Activated naive CD4-positive, alpha-beta T cell treated with Interleukin-2 at 50 U/mL for 16 hours (primary cell): ENCODE measurements at regions not wholly inside any gene's neighbourhood (a gene's known extent, or its start where the extent isn't known, plus 50 kb on each side); places are given as distances from the start of the nearest gene placed in this dataset.

Source experiments
- DNase-seq: peaks from one replicate; pipeline ENCODE4 v3.0.0-alpha.2; 2020

DNA sequence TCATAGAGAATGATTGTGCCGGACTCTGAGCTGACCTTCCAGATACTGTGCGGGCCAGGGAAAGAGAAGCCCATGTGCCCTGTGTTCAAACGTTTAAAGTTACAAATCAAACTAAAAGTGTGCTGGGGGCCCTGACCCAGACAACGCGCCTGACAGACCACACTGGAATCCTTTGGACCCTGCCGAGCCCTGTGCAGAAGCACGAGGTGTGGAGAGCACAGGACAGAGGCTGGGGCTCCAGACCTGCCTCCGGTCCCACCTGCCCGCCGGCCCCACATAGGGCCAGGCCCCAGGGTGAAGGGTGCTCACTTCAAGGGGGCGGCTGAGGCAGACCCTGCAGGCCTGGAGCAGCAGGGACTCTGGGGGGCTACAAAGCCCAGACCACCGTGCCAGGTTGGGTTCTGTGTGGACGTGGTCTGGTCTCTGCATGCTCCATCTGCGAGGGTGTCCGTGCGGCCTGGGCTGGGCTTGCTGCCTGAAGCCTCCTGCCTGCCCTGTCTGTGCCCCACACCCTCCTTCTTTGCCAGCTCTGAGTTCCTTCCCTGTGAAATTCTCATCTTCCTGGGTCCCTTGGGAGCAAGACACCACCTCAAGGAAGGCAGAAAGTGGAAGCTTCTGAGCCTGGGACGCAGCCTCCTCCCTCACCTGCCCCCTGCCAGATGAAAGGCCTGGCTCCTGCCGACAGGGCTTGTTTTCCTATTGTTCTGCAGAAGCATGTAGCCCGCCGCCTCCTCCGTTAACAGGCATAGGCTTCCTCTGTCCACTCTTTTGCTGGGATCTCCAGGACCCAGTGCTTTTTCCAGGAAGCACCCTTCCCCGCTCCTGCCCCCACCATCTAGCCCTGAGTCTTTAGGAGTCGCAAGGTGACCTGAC is 186.2 kb downstream of the ERMARD start:
- no peak for DNase-seq

DNA sequence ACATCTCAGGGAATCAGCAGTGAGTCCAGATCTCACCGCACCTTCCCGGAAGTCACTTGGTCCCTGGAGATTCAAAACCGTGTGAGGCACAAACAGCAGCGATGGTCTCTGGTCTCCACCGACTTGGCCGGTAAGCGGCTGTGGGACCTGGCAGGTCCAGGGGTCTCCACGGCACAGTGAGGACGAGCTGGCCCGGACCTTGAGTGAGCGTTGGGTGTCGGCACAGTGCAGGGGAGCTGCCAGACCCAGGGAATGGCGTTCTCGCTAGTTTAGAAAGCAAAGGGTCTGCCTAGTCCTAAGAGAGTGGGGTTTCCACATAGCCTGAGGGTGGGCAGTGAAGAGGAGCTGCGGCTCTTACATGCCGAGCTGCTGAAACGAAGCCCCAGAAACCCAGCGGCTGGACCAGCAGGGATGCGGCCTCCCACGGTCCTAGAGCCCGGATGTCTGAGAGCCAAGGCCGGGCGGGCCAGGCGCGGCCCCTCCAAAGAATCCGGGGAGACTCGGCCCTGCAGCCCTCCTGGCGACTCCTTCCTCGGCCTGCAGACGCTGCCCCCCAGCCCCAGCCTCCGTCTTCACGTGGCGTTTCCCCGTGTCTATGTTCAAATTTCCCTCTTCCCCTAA is 185.0 kb downstream of the ERMARD start:
- no peak for DNase-seq

DNA sequence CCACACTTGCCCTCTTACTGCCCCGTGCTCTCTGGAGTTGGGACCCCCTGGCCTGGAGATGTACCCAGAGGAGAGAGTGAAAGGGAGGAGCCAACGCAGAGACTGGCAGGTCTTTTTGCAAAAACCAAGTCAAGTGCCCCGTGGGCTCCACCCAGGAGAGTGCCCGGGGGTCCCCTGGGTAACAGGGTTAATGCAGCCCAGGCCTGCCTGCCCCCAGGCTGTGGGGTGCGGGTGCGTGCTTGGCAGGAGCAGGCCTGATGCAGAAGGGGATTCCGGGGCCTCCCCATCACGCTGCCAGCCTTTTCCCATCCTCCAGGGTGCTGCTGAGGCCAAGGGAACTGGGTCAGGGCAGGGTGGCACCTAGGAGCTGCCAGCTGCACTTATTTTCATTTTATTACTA is 184.4 kb downstream of the ERMARD start:
- no peak for DNase-seq

DNA sequence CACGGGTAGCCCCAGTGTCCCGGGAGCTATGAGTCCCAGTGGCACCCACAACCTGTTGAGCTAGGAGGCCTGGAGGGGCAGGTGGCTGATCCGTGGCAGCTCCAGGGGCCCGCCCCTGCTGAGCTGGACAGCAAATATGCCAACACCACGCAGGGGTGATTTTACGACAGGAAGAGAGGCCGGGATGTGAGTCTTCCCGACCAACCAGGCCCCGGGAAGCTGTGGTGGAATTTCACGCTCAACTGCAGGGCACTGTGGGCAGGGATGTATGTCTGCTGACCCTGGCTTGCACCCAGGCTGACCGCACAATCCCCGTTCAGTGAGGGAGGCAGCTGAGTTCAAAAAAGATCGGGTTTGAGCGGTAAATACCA is 183.9 kb downstream of the ERMARD start:
- no peak for DNase-seq

DNA sequence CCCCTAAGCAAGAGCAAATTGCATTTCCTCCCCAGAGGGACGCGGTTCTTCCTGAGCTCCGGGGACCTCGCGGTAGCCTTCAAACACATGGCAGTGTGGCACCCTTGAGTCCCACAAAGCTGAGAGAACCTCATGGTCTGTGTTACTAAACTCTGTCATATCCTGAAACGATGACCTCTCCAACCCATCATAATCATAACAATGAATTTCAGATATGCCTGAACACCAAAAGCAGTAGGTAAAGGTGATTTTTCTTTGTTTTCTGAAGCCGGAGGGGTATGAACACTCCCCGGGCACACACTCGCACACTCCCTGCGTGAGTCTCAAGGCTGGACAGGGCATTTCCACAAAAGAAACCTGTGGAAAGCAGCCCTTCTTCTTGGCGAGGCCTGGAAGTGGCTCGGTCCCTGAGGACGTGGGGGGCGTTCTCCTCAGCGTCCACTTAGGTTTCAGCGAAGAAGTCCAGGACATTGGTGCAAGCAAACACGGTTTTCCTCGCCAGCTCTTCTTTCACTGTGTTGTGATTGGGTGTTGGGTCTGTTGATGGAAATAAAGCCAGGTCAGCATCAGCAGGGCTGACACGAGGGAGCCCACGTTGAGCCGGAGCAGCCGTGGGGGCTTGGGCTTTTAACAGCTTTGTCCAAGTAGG is 183.4 kb downstream of the ERMARD start:
- DNase-seq = no peak

DNA sequence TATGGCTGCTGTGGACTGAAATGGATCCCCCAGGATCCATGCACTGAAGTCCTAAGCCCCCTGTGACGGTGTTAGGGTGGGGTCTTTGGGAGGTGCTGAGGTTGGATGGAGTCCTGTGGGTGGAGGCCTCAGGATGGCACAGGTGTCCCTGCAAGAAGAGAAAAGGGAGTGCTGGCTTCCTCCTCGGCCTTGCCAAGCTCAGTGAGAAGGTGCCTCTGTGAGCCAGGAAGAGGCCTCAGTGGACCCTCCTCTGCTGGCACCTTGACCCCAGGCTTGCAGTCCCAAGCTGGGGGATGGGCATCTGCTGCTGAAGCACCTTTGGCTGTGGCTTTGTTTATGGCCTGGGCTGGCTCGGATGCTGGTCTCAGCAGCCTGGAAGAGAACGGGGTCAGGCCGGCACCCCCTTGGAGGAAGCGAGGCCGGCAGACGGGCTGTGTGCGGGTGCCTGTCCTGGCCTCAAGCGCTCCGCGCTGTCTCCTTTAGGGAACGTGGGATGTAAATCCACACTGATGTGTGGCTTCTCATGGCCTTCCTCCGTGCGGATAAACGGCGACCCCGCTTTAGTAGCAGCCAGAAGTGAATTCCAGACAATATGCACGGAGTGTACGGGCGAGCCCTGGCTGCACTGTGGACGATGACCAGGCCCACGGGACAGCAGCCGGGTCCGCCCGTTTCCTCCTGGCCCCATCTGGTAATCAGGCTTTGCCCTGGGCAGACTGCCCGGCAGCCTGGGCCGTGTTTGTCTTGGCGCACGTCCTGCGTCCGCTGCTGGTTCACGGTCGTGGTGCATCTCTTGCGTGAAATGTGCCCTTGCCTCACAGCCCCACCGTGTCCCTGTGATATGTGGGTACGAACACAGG is 182.6 kb downstream of the ERMARD start:
- no peak for DNase-seq

DNA sequence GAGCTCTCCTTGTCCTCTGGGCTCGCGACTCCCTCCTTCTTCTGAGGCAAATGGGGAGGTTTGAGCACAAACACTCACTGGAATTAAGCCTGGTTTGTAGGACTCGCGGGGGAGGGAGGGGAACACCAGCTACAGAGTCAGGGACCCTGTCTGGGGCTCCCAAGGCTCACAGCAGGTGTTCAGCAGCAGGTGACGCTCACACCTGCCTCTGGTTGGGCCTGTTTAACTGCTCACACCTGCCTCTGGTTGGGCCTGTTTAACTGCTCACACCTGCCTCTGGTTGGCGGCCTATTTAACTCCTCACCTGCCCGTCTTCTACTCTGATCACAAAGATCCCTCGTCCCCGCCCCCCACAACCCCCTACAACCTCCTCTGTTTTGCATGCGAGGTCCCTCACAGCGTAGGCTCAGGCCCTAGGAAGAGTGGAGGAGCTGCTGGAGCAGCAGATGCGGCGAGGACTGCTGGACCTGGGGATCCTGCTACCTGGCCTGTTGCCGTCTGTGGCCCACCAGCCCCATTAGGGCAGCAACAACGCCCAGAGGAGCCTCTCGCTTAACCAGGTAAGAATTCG is 181.9 kb downstream of the ERMARD start:
- no peak for DNase-seq

DNA sequence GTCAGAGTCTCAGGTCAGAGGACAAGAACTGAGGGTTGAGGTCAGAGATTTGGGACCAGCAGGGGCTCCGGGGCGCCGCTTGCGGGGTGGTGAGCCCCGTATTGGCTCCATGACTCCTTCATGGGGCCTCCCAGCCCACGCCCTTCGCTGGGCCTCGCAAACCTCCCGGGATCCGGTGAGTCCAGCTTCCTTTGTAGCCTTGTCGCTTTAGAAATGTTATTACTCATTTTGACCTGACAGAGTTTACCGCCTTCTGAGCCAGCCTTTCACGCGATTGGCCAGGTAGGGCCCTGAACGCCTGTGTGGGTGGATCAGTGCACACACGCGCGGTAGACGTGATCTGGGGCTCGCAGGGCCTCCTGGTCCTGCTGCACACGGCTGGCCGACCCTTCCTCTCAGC is 181.1 kb downstream of the ERMARD start:
- DNase-seq = no peak

DNA sequence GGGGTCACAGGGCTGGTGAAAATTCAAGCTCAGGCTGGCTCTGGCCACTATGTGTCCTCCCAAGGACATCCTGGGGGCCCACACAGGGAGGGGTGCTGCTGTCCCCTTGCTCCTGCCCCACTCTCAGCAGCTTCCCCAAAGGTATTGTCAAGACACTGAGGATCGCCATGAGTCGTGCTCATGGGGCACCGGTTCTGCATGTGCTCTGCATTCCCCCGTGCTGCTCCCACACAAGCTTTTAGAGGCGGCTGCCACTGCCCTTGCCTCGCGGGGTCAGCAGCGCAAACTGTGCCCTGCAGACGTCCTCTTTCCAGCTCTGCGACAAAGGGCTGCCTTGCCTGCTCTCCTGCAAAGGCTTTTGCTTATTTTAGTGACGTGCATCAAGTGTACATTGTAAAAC is 179.8 kb downstream of the ERMARD start:
- no peak for DNase-seq

DNA sequence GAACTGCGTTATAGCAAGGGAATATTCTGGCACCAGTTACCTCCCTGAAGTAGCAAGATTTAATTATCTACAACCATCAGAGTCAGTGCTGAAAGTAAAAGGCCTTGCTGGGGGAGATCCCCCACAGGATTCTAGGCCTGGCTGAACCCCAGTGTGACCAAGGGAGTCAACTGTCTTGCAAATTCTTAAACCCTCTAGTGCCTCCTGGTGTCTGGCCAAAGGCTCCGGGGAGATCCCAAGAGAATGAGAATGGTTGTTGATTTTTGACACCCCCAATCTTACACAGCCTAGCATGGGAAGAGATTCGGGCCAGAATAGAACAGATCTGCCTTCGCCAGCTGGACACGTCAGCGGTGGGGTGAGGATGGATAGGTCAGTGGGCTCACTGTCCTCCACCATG is 179.4 kb downstream of the ERMARD start:
- no peak for DNase-seq

DNA sequence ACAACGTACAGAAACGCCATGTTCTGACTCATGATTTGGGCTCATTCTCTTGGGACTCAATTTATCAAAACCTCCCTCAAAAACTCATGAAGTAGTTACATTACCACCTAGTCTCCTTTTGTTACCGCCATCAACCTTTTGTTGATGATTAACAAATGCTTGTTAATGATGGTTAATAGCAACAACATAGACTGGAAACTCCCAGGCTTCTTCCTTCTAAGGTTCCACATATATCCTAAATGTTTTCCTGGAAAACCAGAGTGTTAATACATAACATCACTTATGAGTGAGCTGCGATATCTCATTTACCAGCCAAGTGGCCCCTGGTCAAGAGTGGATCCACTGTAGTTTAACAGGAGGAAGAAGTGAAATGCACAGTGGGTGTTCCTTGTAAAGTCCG is 176.3 kb downstream of the ERMARD start:
- no peak for DNase-seq

DNA sequence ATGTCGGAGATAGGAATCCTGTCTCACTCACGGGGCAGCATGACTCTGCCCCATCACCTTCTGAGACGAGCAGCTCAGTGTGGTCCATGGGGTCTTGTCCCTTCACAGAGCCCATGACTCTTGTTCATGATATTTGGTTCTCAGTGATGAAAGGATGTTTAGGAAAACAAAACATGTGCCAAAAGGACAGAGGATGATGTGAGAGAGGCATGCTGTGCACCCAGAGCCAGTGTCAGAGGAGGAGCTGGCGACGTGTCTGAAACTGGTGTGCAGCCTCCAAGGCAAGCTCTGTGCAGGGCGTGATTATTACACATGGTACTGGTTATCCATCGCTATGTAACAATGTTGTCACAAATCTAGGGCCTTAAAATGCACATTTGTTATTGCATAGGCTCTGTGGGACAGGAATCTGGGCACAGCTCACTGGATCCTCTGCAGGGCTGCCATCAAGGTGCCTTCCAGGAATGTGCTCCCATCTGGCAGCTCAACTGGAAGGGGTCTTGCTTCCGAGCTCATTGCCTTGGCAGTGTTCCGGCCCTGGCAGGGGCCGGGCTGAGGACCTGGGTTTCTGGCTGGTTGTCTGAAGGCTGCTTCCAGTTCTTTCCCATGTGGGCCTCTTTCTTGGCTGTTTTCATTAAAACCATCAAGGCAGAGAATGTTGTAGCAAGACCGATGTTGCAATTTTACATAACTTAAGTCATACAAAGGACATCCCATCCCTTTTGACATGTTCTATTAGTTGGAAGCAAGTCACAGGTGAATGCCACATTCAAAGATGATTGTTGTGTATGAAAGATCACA is 175.4 kb downstream of the ERMARD start:
- no peak for DNase-seq

DNA sequence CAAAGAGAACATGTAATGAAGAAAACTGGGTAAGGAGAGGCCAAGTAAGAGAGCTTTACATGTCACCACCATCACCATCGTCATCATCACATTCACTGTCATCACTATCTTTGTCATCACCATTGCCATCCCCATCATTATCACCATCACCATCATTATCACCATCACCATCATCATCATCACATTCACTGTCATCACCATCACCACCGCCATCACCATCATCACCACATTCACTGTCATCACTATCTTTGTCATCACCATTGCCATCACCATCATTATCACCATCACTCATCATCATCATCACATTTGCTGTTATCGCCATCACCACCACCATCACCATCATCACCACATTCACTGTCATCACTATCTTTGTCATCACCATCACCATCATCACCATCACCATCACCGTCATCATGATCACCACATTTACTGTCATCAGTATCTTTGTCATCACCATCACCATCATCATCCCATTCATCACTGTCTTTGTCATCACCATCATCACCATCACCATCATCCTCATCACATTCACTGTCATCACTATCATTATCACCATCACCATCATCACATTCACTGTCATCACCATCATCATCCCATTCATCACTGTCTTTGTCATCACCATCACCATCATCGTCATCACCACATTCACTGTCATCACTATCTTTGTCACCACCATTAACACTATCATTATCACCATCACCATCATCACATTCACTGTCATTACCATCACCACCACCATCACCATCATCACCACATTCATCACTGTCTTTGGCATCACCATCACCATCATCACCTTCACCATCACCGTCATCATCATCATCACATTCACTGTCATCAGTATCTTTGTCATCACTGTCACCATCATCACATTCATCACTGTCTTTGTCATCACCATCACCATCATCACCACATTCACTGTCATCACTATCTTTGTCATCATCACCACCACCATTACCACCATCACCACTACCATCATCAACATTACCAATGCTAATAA is 172.3 kb downstream of the ERMARD start:
- no peak for DNase-seq

DNA sequence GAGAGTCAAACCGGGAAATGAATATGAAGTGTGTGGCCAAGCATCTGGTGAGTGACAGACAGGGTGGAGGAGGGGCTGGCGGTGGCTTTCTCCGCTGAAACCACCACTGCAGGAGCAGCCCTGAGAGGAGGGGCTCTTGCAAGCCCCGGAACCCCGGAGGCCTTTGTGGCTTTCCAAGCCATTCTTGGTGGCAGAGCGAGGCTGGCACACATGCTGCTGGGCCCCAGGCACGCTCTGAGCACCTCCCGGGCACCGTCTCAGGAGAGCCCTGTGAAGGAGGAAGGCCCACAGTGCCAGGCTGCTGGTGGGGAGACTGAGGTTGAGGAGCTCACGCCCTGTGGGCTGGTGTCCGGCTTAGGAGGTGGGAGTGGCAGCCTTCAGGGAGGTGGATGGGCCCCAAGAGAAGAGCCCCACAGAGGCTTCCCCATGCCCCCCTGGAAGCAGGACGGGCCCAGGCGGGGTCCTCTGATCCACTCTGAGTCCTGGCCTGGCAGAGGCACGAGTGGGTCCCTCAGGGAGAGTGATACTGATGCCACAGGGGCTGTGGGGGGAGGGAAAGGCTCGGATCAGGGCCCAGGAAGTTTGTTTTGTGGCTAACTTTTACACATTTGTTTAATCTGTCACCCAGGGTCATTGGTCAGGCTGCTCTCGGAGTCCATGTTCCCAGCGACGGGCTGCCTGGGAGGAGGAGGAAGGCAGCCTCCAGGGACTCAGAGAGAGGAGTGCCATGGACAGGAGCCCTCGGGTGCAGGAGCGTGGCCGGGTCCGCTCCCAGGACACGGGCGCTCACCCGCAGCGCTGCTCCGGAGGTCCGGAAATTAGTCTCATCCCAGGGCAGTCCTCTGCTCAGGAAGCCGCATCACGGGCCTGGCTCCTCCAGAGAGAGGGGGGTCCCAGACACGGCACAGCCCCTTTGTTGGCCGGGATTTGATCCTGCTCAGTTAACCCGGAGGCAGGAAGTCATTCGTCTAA is 170.7 kb downstream of the ERMARD start:
- DNase-seq = no peak

DNA sequence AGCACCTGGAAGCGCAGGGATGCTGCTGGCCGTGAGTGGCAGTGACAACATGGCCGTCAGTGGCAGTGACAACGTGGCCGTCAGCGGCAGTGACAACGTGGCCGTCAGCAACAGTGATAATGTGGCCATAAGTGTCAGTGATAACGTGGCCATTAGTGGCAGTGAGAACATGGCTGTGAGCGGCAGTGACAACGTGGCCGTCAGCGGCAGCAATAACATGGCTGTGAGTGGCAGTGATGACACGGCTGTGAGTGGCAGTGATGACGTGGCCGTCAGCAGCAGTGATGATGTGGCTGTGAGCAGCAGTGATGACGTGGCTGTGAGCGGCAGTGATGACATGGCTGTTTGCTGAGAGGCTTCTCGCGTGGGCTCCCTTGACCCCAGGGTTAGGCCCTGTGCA is 169.8 kb downstream of the ERMARD start:
- no peak for DNase-seq

DNA sequence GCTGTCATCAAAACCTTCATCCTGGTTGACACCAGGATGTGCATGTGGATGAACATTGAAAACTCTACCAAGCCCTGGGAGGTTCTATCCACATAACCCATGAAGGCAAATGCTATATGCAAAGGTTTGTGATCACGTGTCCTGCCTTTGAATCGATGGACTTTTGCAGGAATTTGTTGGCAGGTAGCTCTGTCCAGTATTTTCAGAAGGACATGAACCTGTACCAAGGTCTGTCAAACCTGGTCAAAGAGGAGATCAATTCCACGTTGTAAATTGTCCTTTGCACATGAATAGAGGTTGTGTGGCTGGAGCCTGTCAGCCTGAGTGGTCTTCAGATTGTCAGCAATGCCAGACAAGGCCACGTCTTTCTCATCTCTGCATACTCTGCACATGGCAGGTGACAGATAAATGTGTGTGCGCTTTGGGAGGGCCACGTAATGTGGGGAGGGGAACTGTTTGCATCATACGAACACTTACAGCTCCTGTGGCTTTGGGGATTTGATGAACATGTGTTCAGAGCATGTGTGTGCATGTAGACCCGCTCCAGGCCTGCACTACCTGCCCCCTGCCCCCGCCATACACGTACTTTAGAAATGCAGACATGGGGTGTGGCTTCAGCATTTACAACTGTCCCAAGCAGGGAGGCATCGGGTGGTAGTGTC is 169.1 kb downstream of the ERMARD start:
- DNase-seq = no peak

DNA sequence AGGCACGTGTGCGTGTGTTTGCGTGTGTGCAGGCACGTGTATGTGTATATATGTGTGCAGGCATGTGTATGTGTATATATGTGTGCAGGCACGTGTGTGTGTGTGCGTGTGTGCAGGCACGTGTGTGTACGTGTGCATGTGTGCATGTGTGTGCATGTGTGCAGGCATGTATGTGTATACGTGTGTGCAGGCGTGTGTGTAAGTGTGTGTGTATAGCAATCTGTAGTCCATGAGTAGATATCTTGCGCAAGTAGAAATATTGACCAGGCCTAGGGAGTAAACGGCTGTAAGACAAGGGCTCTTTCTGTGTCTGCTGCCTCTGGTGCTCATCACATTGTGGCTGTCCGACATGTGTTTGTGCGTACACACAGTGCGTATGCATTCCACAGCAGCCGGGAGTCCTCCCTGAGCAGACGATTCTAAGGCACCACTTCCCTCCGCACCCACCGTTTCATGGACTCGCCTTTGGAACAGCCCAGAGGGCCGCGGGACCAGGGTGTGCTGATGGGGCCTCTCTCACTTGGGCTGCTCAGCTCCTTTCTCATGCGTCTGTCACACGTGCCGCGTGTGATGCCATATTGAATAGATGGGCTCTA is 167.6 kb downstream of the ERMARD start:
- no peak for DNase-seq

DNA sequence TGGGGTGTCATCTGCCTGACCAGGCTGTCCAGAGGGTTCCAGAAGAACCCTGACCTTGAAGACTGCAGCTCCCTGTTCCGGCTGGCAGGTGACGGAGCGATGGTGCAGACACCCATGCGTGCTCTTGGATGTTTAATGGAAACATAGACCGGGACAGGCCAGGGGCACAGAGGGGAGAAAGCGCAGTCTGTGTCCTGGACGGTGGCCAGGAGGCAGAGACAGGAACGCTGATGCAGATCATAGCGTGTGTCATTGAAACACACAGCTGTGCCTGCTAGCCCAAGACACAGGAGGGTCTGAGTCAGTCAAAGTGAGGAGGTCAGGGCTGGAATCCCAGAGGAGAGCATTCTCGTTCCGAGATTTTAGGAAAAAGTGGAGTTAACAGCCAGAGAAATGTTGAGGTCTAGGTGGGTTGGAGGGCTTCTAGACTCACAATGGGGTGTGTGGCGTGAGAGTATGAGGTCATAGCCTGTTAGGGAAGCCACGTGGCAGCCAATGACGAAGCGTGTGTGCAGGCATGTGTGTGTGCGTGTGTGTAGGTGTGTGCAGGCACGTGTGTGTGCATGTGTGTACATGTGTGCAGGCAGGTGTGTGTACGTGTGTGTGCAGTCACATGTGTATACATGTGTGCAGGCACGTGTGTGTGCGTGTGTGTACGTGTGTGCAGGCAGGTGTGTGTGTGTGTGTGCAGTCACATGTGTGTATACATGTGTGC is 167.0 kb downstream of the ERMARD start:
- DNase-seq = no peak
